RPMI8226 (cell line): ENCODE measurements at regions not wholly inside any gene's neighbourhood (a gene's known extent, or its start where the extent isn't known, plus 50 kb on each side); places are given as distances from the start of the nearest gene placed in this dataset.

Source experiments
- DNase-seq: peaks from one replicate; pipeline ENCODE4 v3.0.0-alpha.2; 2015

DNA sequence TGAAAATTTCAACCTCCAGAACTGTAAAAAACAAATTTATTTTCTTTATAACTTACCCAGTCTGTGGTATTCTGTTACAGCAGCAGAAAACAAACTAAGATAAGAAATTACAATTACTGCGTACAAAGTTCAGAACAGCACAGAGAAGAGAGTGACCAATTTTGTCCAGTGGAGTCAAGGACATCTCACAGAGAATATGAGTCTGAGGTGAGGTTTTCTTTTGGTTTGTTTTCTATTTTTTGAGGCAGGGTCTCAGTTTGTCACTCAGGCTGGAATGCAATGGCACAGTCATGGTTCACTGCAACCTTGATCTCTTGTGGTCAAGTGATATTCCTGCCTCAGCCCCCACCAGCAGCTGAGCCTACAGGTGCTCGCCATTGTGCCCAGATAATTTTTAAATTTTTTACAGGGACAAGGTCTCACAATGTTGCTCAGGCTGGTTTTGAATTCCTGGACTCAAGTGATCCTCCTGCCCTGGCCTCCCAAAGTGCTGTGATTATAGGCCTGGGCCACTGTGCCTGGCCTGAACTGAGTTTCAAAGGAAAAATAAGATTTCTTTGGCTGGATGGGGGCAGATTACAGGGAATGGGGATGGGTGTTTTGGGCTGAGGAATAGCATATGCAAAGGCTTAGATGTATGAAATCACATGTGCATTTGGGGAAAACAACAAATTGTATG, 201.1 kb upstream of the USP24 start:
- no peak for DNase-seq

DNA sequence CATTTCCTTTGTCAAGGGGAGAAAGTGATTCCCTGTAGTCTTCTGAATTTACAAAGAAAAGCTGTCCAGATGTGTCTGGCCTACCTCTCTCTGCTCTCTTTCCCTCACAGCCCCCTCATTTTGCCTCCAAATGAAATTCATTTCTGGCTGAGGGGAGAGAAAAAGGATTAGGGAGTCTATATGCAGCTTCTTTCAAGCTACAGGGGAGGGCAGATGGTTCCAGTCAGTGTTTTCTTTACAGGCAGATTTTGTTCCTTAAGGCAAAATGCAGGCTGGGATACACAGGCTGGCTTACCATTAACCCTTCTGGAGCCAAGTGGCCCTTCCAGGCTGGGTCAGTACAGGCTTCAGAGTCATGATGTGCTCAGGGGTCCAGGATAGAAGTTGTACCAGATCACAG, 198.1 kb upstream of the USP24 start:
- DNase-seq, result no peak

DNA sequence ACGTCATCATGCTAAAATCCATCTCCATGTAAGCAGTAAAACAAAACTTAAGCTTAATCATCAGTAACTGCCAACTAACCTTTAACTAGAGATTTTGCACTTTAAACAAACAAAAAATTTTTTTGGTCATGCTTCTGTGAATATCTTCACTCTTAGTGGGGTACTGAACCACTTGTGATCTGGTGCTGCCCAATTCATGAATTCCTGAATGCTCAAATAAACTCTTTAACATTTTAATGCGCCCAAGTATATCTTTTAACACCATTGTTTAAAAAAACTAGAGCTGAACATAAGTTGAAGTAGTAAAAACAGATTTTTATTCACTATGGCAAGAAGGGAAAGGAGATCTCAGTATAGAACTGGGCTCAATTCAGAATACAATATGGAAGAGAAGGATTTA, 196.9 kb upstream of the USP24 start:
- DNase-seq, result no peak

GRCh38 chr1:55402671-55403464, 187.7 kb upstream of the USP24 start:
- DNase-seq, result no peak

DNA sequence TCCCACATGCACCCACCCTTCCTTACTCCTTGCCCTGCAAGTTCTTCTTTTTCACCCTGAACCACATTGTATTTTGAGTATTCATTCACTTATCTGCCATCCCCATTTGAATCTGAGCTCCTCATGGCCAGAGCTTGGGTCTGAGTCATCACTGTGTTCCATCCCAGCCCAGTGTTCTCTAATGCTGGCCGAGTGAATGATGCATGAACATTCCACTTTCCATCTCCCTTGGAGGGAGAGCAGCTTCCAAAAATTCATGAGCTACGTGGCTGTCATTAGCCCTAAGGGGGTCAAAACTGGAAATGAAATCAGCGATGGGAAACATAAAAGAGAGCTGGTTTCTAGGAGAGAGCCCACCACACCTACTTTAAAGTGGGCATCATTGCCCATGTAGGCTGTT, 187.0 kb upstream of the USP24 start:
- no peak for DNase-seq

DNA sequence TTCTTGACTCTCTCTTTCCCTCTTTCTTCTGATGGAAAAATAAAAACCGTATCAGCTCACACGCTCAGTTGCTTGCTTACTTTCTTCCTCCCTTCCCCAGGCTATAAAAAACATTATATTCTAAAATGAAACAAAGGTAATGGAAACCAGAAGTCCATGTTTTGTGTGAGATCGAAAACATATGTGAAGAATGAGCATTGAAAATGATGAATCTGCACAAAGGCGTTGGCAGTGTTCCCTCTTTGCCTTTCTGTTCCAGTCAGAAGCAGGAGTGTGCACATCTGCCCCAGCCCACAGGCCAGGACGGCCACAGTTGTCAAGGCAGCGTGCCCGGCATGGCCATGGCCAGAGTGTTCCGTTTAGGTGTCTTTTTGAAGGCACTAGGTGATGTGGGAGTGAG, 185.3 kb upstream of the USP24 start:
- DNase-seq, result peak; percentile 74

DNA sequence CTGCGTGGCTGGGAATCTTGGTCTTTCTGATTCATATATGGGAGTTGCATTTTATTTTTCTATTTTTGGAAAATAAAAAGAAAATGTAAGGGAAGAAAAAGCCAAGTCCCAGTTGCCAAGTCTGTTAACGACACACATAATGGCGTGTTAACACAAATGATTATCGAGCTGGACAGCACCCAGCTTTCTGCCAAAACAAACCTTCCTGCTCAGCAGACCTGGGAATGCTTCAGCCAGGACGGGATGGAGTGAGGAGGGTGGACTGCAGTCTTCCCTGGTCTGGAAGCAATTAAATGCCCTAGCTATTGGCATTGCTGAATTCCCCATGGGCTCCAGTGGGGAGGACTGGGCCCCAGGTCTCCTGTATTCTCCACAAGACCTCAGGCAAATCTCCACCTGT, 184.2 kb upstream of the USP24 start:
- no peak for DNase-seq

- DNase-seq, result no peak
Observed at GRCh38 chr1:55396381-55396891, 181.3 kb upstream of the USP24 start.

GRCh38 chr1:55388960-55389359, 173.8 kb upstream of the USP24 start:
- DNase-seq, result no peak

- no peak for DNase-seq
Observed at GRCh38 chr1:55387145-55387544, 172.0 kb upstream of the USP24 start.

DNA sequence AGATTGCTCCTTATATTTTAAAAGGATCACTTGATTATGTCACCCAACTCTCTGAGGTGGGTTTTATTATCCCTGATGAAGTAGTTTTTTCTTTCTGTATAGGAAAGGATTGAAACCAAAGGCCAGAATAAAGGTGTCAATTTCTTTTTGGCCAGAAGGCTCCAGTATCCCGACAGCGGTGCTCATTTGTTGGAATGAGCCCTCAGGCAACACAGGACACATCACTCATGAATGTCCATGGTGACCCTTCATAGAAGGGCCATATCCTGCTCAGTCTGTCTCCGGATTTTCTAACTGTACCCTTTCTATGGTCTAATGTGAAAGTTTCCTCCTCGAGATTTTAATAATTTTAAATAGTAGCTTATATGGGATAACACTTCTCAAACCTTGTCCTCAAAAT, 171.3 kb upstream of the USP24 start:
- no peak for DNase-seq

GRCh38 chr1:55385402-55386018, 170.3 kb upstream of the USP24 start:
- DNase-seq, result no peak

- DNase-seq, result no peak
Observed at GRCh38 chr1:55384637-55385036, 169.5 kb upstream of the USP24 start.

DNA sequence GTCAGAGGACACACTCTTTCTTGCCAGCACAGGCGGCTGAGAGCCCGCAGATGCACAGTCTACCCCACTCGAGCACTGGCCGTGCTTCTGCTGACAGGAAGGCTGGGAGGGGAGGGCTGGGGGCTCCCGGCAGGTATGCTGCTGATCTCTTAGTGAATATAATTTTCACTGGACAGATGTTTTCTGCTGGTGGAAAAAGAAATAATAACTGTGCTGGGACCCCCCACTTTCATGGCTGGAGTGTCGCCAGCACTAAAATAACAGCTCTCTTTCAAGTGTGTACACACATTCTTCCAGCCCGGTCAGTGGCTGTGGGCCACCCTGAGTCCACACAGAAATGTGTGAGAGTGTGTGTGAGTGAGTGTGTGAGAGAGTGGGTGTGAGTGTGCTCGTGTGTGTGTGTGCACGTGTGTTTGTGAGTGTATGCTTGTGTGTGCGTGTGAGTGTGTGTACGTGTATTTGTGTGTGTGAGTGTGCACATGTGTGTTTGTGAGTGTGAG, 167.7 kb upstream of the USP24 start:
- DNase-seq, result no peak

DNA sequence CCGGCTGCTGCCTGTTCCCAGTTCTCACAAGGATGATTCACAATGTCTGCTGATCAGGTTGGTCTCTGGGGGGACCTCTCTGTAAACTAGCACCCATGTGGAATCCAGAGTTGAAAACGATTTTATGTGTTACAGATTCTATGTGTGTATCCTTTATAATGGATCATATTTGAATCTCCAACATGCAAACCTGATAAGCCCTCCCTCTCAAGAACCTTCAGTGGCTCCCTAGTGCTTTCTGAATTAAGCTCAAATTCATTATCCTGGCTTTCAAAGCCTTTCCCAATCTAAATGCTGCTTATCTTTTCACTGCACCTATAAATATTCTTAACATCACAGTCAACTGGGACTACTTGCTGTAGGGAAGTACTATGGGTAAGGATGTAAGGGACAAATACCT, 166.8 kb upstream of the USP24 start:
- DNase-seq, result no peak

DNA sequence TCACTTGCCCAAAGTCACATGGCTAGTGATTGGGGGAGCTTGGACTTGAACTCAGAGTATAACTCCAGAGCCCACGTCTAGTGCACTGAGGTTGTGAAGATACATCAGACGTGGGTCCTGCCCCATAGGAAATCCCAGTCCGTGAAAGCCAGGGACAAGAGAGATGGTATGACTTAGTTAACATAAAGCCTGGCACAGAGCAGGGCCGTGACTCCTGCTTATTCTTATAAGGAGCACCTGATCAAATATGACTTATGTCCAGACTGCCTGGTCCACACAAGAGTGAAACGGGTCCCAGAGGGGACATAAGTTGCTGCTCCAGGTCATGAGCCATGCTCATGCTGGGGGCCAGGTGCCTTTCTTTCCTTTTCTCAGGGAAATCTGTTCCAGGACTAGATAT, 166.3 kb upstream of the USP24 start:
- no peak for DNase-seq

DNA sequence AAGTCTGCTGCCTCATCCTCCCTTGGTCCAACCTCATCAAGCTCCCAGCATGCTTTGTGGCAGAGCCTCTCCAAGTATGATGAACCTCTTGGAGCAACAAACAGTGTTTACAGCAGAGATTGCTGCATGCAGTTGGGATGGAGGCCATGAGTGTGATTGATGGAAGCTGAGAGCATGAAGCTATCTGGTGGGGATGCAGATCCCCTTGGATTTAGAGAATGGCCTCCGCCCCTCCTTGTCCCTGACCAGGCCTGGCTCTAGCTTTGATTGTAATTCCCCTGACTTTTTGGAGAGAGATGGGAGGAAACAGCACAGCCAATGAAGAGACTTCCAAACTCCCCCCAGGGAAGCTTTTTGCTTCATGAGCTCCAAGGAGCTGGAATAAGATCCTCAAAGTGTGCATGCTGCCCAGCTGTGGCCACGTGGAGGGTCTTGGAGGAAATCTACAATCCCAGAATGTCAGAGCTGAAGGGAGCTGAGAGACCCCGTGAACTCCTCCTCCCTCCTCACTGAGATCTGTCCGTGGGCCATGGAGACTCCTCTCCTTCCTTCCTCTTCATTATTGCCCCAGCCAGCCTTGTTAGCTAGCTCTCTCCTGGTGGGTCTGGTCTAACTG, 165.3 kb upstream of the USP24 start:
- no peak for DNase-seq

- peak; percentile 36 for DNase-seq
Observed at GRCh38 chr1:55378582-55378981, 163.4 kb upstream of the USP24 start.

GRCh38 chr1:55376897-55377296, 161.7 kb upstream of the USP24 start:
- DNase-seq, result no peak

GRCh38 chr1:55375617-55376258, 160.6 kb upstream of the USP24 start:
- DNase-seq, result peak; percentile 66

GRCh38 chr1:55374801-55375616, 159.8 kb upstream of the USP24 start:
- no peak for DNase-seq

GRCh38 chr1:55374216-55374615, 159.1 kb upstream of the USP24 start:
- no peak for DNase-seq
